ENCODE measurements at regions not wholly inside any gene's neighbourhood (a gene's known extent, or its start where the extent isn't known, plus 50 kb on each side); places are given as distances from the start of the nearest gene placed in this dataset.
A peak's percentile ranks its signal among the peaks of the same experiment; 100 is the strongest.

DNA sequence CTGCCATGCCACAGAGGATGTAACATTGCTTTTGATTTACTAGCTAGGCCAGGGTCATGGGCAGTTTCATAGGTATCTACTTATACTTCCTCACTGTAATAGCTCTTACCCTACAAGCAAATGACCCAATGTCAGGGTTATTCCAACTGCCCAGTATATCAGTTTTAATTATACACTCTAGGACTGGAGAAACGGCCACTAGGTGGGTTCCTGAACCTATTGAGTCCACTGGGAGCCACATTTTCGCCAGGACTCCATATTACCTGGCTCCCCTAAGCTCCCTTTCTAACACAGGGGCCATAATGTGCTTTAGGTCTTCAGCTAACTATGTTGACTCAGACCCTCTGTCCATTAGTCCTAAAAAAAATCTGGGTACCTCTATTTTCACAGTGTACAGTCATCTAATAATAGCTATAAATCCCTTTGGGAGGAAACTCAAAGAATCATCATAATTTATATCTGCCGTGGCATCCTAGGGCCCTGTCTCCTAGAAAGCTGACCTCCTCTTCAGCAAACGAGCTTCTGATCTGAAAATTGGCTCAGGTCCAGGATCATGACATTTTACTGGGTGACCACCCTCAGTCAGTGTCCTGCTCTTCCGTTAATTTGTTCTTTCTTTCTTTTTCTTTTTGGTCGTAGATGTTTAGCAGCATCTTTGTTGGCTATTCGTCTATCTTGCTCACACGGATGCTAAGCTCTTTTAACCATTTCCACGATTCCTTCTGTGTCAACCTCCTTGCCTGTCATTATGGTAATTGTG lies 244.3 kb downstream of the FAM76B start:
- 90% methylated on average over 5 of the region's 9 CpGs for WGBS (ENCODE audit: insufficient coverage)
- H3K27me3 ChIP-seq (replicated peaks in 2 of 5; ENCODE audit: control insufficient read depth in 4 of 5, insufficient read depth in 5 of 5, low read length in 4 of 5), result no peaks in the 10 kb centered on the region

DNA sequence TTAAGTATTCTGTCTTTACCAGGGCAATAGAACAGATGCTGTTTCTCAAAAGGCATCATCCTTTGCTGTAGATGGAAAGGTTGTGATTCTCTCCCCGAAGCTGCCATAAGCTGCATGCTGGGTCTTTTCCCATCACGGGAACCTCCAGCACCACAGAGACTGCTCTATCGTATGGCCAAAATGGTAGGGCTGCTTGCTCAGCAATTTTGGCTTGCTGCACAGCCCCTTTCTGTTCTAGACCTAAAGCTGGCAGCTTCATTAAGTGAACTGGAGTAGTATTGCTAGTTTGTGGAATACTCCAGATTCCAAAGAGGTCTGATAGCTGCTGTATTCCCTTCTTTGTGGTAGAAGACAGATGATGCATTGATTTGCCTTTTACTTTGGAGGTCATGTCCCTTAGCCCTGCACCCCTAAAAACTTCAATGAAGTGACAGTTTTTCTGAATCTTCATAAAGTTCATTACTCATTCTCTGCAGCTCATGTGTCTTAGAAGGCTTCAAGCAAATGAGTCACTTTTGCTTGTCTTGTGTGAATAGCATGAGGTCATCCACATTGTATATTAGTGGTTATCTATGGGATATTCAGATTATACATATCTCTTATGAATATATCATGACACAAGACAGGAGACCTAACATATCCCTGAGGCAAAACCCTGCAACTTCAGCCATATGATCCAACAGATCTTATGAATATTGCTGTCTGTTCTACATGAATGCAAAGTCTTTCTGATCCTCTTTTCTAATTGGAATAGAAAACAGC lies 245.3 kb downstream of the FAM76B start:
- ChIA-PET POLR2A (no interaction called here), CTCF (interaction anchor here (1.1 kb wide), 1 partner anchor 9 kb away, joined by 3 read pairs; no protein-coding TSS in a partner anchor)

More for the DNA sequence above, 244.3 kb downstream of the FAM76B start:
- no peak overlapping the region for H3K4me3 ChIP-seq (ENCODE audit: control insufficient read depth in 1 of 7, extremely low read depth in 1 of 7, insufficient read depth in 4 of 7, low read depth in 2 of 7, low read length in 6 of 7)
- no peak for DNase-seq
- ChIA-PET CTCF (interaction anchor here (0.8 to 0.9 kb wide), 3 partner anchors 8 to 23 kb away, joined by 3 to 4 read pairs (median 3); no protein-coding TSS in a partner anchor), POLR2A (no interaction called here)
- H3K36me3 ChIP-seq (ENCODE audit: control insufficient read depth in 4 of 4, insufficient read depth in 4 of 4, low read length in 3 of 4), result no peaks in the 10 kb centered on the region
- no peaks in the 10 kb centered on the region for H3K9me3 ChIP-seq (ENCODE audit: control extremely low read depth in 1 of 5, control insufficient read depth in 4 of 5, insufficient read depth in 2 of 5, low read depth in 1 of 5, low read length in 4 of 5)
- no peaks in the 10 kb centered on the region for H3K4me1 ChIP-seq (ENCODE audit: control extremely low read depth in 1 of 4, control insufficient read depth in 4 of 4, insufficient read depth in 4 of 4, low read length in 3 of 4)
- no peak overlapping the region for H3K27ac ChIP-seq (ENCODE audit: insufficient read depth in 1 of 2, low read depth in 1 of 2, low read length in 2 of 2, poor library complexity in 1 of 2, severe bottlenecking in 2 of 2)

DNA sequence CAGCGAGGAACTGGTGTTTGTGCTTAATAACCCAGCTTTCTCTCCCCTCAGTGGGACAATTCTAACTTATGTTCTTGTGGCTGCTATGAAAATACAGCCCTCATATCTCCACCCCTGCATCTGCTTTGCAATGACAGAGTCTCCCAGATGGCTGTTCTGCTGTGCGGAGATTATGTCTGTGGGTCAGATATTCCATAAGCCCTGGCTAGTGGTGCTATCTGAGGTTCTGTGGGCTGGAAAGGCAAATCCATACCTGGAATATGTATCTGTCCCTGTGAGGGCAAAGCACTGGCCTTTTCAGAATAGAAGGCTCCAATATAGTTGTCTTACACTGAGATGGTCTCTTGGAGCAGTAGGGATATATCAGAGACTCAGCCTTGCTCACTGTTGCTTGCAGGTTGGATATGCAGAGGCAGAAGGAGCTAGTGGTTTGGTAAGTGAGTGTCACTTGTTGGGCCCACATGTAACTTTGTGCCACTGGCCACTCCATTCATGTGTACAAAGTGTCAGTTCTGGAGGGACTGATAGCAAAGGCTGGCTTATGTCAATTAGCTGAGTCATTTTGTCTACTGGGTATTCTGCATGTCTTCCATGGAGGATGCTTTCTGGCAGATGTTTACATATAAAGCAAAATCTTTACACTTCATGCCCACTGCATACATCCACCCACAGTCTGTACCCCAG lies 246.6 kb downstream of the FAM76B start:
- CTCF ChIA-PET, result interaction anchor here (1.1 to 1.3 kb wide), 2 partner anchors 9 to 11 kb away, joined by 3 read pairs; no protein-coding TSS in a partner anchor

More for the DNA sequence above, 245.3 kb downstream of the FAM76B start:
- H3K27ac ChIP-seq (ENCODE audit: insufficient read depth in 1 of 2, low read depth in 1 of 2, low read length in 2 of 2, poor library complexity in 1 of 2, severe bottlenecking in 2 of 2), result no peak overlapping the region
- WGBS (ENCODE audit: insufficient coverage), result 100% methylated on average over 3 of the region's 3 CpGs
- no peaks in the 10 kb centered on the region for H3K9me3 ChIP-seq (ENCODE audit: control extremely low read depth in 1 of 5, control insufficient read depth in 4 of 5, insufficient read depth in 2 of 5, low read depth in 1 of 5, low read length in 4 of 5)
- no peak overlapping the region for H3K4me3 ChIP-seq (ENCODE audit: control insufficient read depth in 1 of 7, extremely low read depth in 1 of 7, insufficient read depth in 4 of 7, low read depth in 2 of 7, low read length in 6 of 7)
- H3K36me3 ChIP-seq (ENCODE audit: control insufficient read depth in 4 of 4, insufficient read depth in 4 of 4, low read length in 3 of 4), result no peaks in the 10 kb centered on the region
- no peaks in the 10 kb centered on the region for H3K27me3 ChIP-seq (replicated peaks in 2 of 5; ENCODE audit: control insufficient read depth in 4 of 5, insufficient read depth in 5 of 5, low read length in 4 of 5)
- H3K4me1 ChIP-seq (ENCODE audit: control extremely low read depth in 1 of 4, control insufficient read depth in 4 of 4, insufficient read depth in 4 of 4, low read length in 3 of 4), result no peaks in the 10 kb centered on the region
- no peak for DNase-seq

DNA sequence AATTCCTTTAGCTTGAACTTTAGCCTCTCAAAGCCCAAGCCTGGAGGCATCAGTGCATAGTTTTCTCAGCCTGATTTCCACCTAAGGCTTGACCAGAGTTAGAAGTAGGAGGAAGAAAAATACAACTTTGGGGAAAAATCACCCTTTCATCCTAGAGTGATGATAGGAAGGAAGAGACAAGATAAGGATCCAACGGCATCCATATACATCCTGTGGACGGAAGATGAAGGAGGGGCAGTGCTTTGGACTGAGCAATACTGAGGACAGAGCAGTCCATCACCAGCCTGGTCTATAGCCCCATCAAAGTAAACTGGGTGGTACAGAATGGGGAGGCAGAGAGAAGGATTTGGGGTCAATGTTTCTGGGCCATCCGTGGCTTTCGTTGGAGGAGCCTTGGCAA lies 247.9 kb downstream of the FAM76B start:
- H3K27me3 ChIP-seq (replicated peaks in 2 of 5; ENCODE audit: control insufficient read depth in 4 of 5, insufficient read depth in 5 of 5, low read length in 4 of 5), result no peaks in the 10 kb centered on the region
- H3K9me3 ChIP-seq (ENCODE audit: control extremely low read depth in 1 of 5, control insufficient read depth in 4 of 5, insufficient read depth in 2 of 5, low read depth in 1 of 5, low read length in 4 of 5), result no peaks in the 10 kb centered on the region
- no peak for DNase-seq
- no peaks in the 10 kb centered on the region for H3K36me3 ChIP-seq (ENCODE audit: control insufficient read depth in 4 of 4, insufficient read depth in 4 of 4, low read length in 3 of 4)
- POLR2A ChIA-PET, result no interaction called here
- CTCF ChIA-PET, result no interaction called here
- no peaks in the 10 kb centered on the region for H3K4me1 ChIP-seq (ENCODE audit: control extremely low read depth in 1 of 4, control insufficient read depth in 4 of 4, insufficient read depth in 4 of 4, low read length in 3 of 4)
- H3K27ac ChIP-seq (ENCODE audit: insufficient read depth in 1 of 2, low read depth in 1 of 2, low read length in 2 of 2, poor library complexity in 1 of 2, severe bottlenecking in 2 of 2), result no peak overlapping the region
- 96% methylated on average over 4 of the region's 4 CpGs for WGBS (ENCODE audit: insufficient coverage)
- no peak overlapping the region for H3K4me3 ChIP-seq (ENCODE audit: control insufficient read depth in 1 of 7, extremely low read depth in 1 of 7, insufficient read depth in 4 of 7, low read depth in 2 of 7, low read length in 6 of 7)

More for the DNA sequence above, 246.6 kb downstream of the FAM76B start:
- WGBS (ENCODE audit: insufficient coverage), result 80% methylated on average over 1 of the region's 2 CpGs
- H3K9me3 ChIP-seq (ENCODE audit: control extremely low read depth in 1 of 5, control insufficient read depth in 4 of 5, insufficient read depth in 2 of 5, low read depth in 1 of 5, low read length in 4 of 5), result no peaks in the 10 kb centered on the region
- peak in 2 of 3 donors; percentile 46 to 57 for DNase-seq
- no peaks in the 10 kb centered on the region for H3K36me3 ChIP-seq (ENCODE audit: control insufficient read depth in 4 of 4, insufficient read depth in 4 of 4, low read length in 3 of 4)
- H3K4me3 ChIP-seq (ENCODE audit: control insufficient read depth in 1 of 7, extremely low read depth in 1 of 7, insufficient read depth in 4 of 7, low read depth in 2 of 7, low read length in 6 of 7), result no peak overlapping the region
- H3K27me3 ChIP-seq (replicated peaks in 2 of 5; ENCODE audit: control insufficient read depth in 4 of 5, insufficient read depth in 5 of 5, low read length in 4 of 5), result no peaks in the 10 kb centered on the region
- H3K27ac ChIP-seq (ENCODE audit: insufficient read depth in 1 of 2, low read depth in 1 of 2, low read length in 2 of 2, poor library complexity in 1 of 2, severe bottlenecking in 2 of 2), result peak overlapping the region in 1 of 2 experiments; percentile 52
- POLR2A ChIA-PET, result no interaction called here
- no peaks in the 10 kb centered on the region for H3K4me1 ChIP-seq (ENCODE audit: control extremely low read depth in 1 of 4, control insufficient read depth in 4 of 4, insufficient read depth in 4 of 4, low read length in 3 of 4)

DNA sequence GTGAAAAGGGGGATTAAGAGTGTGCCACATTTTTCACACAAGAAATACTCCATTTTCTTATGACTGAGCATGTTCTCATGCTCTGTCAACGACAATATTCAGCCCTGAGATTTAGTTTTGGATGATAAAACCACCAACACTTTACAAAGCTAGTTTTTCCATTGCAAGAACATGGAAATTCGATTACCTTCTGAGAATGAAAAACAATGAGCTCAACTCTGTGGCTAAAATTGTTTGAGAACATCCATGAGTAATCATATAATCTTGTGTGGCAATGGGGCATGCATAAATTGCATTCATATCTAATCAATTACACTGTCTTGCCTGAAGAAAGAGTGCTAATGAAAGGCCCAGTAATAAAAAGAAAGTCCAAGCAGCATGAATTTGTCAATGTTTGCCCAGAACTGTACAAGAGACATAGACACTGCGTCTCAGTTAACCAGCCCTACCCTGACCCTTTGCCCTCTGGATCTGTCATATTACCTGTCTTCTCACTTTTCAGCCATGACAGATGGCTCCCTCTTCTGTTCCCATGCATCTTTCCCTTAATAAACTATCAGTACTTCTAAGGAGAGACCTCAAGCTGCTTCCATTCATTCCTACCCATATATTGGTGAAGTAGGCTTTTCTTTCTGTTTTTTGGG lies 253.4 kb downstream of the FAM76B start:
- DNase-seq, result no peak
- Histone ChIP-seq H3K9me3 (ENCODE audit: control extremely low read depth in 1 of 5, control insufficient read depth in 4 of 5, insufficient read depth in 2 of 5, low read depth in 1 of 5, low read length in 4 of 5) (peaks cover 0 to 4% (median 3%) of the 10 kb centered on the region in 5 experiments), H3K4me3 (ENCODE audit: control insufficient read depth in 1 of 7, extremely low read depth in 1 of 7, insufficient read depth in 4 of 7, low read depth in 2 of 7, low read length in 6 of 7) (no peak overlapping the region), H3K27ac (ENCODE audit: insufficient read depth in 1 of 2, low read depth in 1 of 2, low read length in 2 of 2, poor library complexity in 1 of 2, severe bottlenecking in 2 of 2) (no peak overlapping the region), H3K36me3 (ENCODE audit: control insufficient read depth in 4 of 4, insufficient read depth in 4 of 4, low read length in 3 of 4) (no peaks in the 10 kb centered on the region), H3K27me3 (replicated peaks in 2 of 5; ENCODE audit: control insufficient read depth in 4 of 5, insufficient read depth in 5 of 5, low read length in 4 of 5) (no peaks in the 10 kb centered on the region), H3K4me1 (ENCODE audit: control extremely low read depth in 1 of 4, control insufficient read depth in 4 of 4, insufficient read depth in 4 of 4, low read length in 3 of 4) (no peaks in the 10 kb centered on the region)
- POLR2A ChIA-PET, result no interaction called here
- CTCF ChIA-PET, result interaction anchor here (1.1 kb wide), 1 partner anchor 11 kb away, joined by 3 read pairs; no protein-coding TSS in a partner anchor
- WGBS (ENCODE audit: insufficient coverage), result 100% methylated on average over 1 of the region's 3 CpGs

DNA sequence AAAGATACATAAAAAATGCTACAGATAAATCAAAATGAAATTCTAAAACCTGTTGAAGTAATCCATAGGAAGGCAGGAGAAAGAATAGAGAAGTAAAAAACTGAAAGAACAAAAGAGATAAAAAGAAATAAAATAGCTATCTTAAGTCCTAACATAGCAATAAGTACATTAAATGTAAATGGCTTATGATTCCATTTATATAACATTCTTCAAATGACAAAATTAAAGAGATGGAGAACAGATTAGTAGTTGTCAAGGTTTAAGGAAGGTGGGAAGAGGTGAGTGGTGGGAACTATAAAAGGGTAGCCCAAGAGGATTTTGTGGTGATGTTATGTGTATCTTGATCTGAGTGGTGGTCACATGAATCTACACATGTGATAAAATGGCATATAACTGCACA lies 254.8 kb downstream of the FAM76B start:
- ChIA-PET POLR2A (no interaction called here), CTCF (no interaction called here)
- no peak overlapping the region for H3K4me3 ChIP-seq (ENCODE audit: control insufficient read depth in 1 of 7, extremely low read depth in 1 of 7, insufficient read depth in 4 of 7, low read depth in 2 of 7, low read length in 6 of 7)

More for the DNA sequence above, 254.8 kb downstream of the FAM76B start:
- Histone ChIP-seq H3K36me3 (ENCODE audit: control insufficient read depth in 4 of 4, insufficient read depth in 4 of 4, low read length in 3 of 4) (no peaks in the 10 kb centered on the region), H3K27me3 (replicated peaks in 2 of 5; ENCODE audit: control insufficient read depth in 4 of 5, insufficient read depth in 5 of 5, low read length in 4 of 5) (no peaks in the 10 kb centered on the region), H3K27ac (ENCODE audit: insufficient read depth in 1 of 2, low read depth in 1 of 2, low read length in 2 of 2, poor library complexity in 1 of 2, severe bottlenecking in 2 of 2) (no peak overlapping the region), H3K9me3 (ENCODE audit: control extremely low read depth in 1 of 5, control insufficient read depth in 4 of 5, insufficient read depth in 2 of 5, low read depth in 1 of 5, low read length in 4 of 5) (peaks cover 0 to 4% (median 3%) of the 10 kb centered on the region in 5 experiments), H3K4me1 (ENCODE audit: control extremely low read depth in 1 of 4, control insufficient read depth in 4 of 4, insufficient read depth in 4 of 4, low read length in 3 of 4) (no peaks in the 10 kb centered on the region)
- no peak for DNase-seq
